Bone marrow (tissue), 2 donors: ENCODE measurements at regions not wholly inside any gene's neighbourhood (a gene's known extent, or its start where the extent isn't known, plus 50 kb on each side); places are given as distances from the start of the nearest gene placed in this dataset.

Source experiments
- DNase-seq, 2 donors: peaks; one replicate each; lab custom pipeline; 2025; lab: John Stamatoyannopoulos, UW

DNA sequence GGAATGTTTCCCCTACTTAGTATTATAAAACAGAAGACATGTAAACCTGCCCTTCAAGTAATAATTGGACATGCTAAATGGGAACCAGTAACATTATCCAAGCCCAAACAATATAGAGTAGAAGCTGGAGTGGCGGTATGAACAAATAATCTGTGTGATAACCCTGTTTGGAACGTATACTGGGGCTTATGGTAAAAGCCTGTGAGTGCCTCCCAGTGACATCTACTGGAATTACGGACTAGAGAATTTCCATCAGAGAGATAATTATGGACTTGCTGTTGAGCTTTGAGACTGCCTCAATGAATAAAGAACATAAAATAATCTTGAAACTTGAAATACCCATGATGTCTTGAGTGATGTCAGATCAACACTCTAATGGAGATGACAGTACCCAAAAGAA lies 406.3 kb upstream of the GRIA3 start:
- no peak for DNase-seq

DNA sequence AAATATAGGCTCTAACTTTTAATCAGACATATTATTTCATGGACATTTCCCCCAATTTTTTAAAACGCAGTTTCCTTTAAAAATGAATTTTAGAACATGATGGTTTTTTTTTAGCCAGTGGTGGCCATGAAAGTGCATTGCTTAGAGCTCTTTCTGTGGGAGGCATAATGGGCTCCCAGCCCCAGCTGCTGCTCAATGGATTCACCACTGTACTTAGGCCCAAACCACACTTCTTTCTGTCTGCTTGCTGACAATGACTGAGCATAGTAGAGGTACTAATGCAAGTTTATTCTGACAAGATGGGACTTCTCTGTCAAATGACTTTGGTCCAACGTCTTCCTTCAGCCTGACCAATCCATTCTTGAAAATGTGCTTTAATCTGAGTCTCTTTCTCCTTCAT lies 400.2 kb upstream of the GRIA3 start:
- DNase-seq = no peak

DNA sequence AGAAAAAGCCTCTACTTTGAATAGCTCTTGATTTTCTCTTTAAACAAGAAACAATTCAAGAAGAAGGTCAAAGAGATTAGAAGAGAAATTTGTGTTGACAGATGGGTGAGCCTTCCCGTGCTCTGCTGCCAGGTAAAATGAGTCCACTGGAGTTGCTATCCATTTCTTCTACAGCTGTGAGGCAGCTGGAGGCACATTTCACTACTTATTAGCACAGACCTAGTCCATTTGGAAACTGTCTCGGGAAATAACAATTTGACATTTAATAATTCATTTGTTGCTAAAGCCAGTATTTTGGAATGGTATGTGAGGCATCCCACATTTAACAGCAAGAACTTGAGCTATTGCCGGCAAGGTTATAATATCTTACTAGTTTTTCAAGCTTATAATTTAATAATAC lies 396.8 kb upstream of the GRIA3 start:
- no peak for DNase-seq

DNA sequence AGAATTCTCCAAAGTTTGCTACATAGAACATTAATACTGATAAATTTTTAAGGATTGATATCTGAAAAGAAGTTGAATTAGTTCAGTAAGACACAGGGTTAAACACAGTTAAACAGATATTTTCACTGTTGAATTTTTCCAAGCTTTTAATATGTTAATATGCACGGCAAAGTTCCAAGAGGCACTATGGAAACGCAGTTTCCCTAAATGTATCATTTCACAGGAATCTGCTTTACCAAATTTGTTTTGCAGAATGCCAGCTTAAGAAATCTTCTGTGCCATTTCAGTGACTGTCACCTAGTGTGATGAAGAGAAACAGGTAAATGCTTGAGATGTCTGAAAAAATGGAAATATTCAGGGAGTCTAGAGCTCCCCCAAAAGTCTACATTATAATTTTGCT lies 395.9 kb upstream of the GRIA3 start:
- DNase-seq = no peak

DNA sequence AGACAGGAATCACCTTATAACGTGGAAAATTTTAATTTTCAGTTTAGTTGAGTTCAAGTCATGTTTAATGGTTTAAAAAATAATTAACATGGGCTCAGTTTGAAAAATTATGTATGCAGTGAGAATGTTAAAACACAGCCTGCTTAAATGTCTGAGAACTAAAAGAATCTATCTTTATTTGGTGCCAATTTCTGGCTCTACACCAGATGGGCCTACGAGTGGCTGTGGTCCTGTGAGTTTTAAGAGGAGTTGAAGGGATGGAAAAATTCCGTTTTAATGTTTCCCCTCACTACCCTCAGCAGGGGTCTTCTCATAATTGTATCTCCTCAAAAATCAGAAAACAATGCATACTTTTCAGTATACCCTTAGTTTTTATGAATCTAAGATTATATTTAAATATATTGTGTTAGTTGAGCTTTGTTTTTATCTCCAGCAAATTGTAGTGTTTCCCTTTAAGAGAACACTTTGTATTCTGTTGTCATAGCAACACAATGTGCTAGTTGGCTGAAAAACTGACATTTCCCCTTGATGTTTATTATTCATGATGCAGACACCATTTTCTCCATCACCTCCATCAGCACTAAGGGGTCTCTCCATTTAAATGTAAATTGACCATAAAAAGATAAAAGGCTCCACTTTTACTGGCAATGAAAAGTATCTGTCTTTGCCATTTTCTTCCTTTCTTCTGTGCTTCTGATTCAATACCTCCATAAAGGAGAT lies 393.5 kb upstream of the GRIA3 start:
- DNase-seq = no peak

DNA sequence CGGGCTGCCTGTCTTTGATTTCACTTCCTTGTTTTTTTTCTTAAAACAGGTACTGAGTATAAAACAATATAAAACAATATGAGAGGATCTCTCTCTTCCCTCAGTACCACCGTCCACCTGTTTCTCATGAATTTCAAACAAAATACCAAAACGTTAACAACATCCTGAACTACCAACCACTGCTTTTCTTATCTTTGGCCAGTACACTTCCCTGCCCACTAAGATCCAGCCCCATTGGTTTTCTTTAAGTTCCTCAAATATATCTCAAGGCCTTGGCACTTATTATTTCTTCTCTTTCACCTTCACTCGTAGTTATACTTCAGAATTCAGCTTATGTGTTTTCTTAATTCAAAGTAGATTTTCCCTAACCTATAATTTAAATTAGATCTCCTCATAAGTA lies 370.2 kb upstream of the GRIA3 start:
- no peak for DNase-seq

DNA sequence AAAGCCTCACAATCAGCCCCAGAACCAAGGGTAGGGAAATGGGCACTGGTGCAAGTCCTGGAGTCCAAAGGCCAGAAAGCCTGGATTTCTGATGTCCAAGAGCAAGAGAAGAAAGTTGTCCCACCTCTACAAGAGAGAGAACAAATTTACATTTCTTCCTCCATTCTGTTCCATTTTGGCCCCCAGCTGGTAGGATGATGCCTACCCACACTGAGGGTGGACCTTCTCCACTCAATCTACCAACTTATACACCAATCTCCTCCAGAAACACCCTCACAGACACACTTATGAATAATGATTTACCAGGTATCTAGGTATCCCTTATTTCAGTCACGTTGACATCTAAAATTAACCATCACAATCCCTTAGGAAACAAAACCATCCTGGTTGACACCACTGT lies 367.8 kb upstream of the GRIA3 start:
- no peak for DNase-seq

DNA sequence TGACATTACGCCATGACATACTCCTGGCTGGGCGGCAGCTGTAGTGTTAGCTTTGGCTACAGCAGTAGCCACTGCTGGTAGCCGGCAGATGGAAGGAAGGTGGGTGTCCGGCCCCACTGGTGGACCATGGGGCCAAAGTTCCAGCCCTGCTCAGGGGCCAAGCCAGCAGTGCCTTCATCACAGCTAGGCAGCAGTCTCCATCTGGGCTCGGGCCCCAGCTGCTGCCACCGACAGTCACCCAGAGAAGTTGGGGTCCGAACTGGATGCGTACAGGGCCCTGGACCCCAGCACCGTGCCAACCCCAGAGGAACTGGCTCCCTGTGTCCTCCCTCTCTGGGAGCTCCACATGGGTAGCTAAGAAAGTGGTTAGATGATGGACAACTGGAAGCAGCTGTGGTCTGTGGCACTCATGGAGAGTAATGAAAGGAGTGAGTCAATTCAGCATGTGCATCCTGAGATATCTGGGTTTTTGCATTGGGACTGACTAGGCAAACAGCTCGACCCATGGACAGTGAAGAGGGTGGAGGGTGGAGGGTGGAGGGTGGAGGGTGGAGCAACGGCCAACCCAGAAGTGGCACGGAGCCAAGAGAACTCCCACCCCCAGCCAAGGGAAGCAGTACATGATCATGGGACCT lies 366.6 kb upstream of the GRIA3 start:
- DNase-seq = no peak

DNA sequence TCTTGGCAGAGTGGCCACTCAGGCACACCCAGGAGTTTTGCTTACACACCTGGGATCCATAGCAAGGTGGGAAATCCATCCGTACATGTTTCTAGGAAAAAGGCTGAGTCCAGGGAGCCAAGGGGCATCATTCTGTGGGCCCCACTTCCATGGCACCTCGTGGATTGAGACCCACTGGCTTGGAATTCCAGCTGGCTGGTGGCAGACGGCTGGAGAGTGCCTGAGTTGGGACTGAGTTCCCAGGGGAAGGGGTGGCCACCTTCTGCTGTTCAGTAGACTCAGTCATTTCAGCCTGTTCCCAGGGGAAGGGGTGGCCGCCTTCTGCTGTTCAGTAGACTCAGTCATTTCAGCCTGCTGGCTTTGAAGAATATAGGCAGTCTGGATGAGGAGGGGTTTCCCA lies 366.0 kb upstream of the GRIA3 start:
- DNase-seq = no peak

DNA sequence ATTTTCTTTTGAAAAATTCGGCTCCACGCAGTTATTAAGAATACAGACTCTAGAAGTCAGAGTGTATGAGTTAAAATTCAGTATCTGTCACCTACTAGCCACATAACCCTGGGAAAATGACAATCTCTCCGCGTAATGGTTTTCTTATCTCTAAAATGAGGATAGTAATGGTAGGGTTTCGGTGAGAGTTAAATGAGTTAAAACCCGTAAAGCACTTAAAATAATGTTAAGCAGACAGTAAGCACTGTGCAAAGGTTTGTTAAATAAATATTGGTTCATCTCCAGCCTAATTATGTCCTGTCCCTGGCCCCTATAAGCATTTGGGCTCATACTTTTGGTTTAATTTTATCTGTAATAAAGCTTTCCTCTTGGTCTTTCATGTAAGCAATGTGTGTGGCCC lies 350.8 kb upstream of the GRIA3 start:
- DNase-seq = no peak

DNA sequence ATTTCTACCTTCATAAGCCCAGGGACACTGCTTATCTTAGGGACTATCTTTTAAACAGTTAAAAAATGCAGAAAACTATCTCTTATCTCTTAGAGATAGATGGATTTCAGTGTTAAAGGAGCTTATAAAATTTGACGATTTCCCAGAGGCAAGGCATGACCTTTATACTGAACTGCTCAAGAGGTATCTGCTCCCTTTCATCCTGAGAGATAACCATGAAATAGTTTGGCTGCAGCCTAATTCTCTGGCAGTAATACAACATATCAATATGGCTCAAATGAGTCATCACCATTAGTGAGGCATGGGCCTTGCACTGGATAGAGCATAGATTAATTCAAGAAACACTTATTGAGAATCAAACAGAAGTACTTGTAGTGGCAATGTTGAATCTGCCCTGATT lies 348.2 kb upstream of the GRIA3 start:
- no peak for DNase-seq

DNA sequence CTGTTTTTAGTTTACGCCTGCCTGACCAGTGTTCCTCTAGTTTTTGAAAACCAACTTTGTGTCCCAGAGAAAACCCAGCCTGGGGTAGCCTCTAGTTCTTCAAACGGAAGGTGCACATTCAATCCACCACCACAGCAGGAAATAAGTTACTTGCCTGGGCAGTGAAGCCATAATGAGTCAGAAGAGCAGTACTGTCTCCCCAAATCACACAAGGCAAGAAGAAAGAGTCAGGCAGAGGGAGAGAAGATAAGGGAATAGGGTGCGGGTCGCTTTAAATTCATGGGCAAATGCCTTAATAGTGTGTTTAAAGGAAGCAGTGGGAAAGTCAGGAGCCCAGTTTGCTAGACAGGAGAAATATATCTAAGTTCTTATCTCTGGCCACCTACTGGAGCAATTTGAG lies 333.8 kb upstream of the GRIA3 start:
- DNase-seq = no peak

DNA sequence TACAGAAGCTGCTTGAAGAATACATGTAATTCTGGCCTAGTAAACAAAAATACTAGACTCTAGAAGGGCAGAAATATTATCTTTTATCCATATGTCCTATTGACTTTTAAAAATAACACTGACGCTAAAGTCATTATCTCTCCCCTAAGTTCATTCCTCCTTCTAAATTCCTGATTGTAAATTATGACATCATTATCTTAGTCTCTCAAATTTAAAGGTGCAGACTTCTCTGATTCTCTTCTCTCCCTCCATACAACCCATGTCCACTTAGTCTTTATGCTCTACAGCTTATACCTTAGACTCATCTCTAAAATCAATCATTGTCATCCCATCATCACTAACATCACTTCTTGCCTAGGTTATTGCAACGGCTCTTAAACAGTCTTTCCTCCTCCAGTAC lies 327.9 kb upstream of the GRIA3 start:
- no peak for DNase-seq

DNA sequence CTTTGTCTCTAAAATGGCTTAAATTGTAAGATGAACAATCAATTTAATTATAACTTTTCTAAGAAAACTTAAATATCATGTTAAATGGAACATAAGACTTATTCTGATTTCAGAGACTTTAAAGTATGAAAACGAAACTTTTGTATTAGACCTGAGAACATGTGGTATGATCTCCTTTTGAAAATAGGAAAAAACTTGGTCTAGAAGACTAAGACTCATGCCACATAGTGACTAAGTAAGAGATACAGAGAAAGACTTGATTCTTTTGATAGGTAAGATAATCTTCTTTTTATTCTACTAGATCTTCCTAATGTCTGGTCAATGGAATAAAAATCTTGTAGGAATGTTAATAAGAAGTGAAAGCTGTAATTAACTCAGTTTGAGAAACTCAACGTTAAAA lies 326.3 kb upstream of the GRIA3 start:
- no peak for DNase-seq

DNA sequence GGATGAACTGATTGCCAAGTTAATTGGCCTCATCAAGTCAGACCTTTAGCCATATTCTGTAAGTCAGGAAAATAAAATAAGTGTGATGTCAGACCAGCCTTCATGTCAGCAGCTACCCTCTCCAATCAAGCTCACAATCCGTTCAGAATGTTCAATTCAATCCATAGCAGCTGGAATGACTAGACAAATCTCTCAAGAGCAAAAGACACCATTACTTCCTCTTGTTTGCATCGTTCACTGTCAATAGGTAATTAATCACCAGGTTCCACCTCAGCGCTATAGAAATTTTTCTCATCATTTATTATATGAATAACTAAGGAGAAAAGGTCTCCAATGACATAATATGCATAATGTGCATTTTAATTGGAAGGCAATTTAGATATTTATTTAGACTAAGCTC lies 321.0 kb upstream of the GRIA3 start:
- no peak for DNase-seq

DNA sequence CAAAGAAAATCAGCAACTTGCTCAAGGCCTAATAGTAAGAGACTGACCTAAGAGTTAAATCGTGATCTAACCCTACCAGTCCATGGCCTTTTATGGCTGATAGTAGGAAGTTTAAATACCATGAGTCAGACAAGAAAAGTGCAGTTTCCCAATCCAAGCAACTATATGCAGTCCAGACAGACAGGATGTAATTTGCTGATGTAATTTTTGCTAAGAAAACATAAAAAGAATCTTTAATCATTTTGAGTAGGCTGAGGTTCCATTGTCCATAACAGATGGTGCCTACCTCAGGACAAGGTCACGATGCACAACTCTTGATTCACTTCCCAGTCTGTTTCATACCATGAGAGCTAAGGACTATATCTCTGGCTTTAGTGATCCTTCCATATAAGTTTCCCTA lies 317.5 kb upstream of the GRIA3 start:
- DNase-seq = no peak

DNA sequence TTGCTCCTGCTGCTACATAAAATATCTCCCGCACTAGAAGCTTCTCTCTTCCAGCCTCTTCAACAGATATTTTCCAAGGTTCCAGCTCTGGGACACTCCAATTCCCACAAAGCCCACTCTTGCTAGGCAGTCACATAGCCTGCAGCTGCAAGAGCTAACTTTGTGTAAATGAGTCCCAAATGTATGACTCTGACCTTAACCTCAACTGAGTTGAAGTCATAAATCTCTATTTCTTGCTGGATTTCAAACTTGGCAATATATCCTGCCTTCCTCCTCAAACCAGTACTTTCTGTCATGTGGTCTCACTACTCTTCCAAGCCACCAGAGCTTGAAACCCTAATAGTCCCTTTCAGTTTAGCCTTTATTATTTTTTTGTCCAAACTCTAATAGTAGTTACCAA lies 315.4 kb upstream of the GRIA3 start:
- DNase-seq = no peak

DNA sequence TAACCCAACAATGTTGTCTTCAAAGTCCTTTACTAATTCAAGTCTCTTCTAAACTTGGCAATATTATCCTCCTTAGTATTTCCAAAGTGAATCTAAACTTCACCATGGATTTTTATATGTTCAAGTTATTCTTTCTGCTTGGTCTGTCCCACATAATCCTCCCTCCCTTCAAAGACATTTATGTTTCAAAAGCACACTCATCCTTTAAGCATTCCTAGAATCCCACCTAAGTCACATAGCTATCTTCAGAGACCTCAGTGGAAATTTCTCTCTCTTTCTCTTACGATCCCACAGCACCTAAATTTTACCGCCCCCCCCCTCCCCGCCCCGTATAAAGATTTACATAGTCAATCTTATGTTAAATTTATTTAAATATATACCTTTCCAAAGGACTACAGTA lies 314.9 kb upstream of the GRIA3 start:
- no peak for DNase-seq

DNA sequence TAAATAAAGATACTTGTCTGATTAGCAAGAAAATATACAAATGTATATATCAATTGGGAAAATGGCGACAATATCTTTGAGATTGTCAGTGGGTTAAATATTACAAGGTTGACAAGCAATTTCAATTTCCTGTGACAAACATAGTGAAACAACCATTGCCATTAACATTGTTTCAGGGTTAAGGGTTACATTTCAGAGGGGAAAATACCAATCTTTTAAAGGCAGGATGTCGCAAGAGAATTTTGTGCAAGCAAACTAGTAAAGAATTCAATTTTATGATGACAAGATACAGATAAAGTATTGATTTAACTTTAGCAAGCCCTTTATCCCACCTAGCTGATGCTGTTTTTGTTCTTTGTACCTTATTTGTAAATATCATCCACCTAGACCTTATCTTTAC lies 305.8 kb upstream of the GRIA3 start:
- DNase-seq = no peak

DNA sequence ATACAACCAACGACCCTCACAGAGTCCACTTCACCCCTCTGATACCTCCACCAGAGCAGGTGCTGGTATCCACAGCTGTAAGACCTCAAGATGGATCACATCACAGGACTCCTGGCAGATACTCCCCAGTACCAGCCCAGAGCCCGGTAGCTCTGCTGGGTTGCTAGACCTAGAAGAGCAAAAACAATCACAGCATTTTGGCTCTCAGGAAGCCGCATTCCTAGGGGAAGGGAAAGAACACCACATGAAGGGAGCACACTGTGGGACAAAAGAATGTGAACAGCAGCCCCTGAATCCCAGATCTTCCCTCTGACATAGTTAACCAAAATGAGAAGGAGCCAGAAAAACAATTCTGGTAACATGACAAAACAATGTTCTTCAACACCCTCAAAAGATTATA lies 303.1 kb upstream of the GRIA3 start:
- no peak for DNase-seq

DNA sequence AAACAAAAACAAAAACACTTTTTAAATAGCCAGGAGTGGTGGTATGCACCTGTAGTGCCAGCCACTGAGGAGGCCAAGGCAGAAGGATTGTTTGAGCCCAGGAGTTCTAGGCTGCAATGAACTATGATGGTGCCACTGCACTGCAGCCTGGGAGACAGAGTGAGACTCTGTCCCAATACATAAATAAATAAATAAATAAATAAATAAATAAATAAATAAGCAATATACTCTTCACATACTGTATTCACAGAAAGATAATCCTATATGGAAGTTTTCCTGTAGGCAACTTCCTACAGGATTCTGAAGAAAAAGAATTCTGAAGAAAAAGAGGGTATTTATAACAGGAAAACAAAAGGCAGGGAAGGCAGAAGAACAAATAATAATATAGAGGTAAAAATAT lies 293.3 kb upstream of the GRIA3 start:
- DNase-seq = no peak

DNA sequence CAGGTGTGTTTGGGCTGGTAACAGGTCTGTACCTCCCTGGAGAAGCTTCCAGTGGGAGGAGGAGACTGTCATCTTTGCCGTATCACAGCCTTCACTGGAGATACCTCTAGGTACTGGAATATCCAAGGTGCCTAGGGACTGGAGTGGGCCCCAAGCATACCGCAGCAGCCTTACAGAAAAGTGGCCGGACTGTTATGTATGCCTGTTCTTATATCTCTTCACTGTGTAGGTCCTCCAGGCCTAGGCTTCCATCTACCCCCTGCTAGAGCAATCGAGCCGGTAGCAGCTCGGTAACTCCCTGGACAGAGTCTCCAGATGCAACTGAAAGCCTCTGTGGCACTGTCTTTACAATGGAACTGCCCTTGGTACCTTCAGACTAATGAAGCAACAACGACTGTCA lies 277.4 kb upstream of the GRIA3 start:
- DNase-seq = no peak

DNA sequence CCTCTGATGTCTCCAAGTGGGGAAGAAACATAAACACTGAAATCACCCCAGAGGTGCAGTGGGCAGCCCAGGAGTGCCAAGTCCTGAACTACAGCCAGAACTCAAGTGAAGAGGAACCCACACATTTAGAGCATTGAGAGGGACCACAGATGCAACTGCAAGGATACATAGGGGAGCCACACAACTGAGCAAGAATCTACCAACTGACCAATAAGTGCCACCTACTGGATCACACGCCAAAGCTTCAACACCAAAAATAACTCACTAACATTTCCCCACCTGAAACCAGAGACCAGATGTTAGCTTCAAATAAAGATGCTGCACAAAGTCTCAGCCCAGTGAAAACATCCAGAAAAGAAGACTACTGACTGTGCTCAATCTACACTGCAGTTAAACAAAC lies 276.7 kb upstream of the GRIA3 start:
- no peak for DNase-seq

DNA sequence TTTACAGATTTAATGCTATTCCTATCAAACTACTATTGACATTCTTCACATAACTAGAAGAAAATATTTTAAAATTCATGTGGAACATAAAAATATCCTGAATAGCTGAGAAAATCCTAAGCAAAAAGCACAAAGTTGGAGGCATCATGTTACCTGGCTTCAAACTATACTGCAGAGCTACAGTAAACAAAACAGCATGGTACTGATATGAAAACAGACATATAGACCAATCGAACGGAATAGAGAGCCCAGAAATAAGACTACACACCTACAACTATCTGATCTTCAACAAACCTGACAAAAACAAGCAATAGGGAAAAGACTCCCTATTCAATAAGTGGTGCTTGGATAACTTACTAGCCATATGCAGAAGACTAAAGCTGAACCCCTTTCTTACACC lies 273.4 kb upstream of the GRIA3 start:
- no peak for DNase-seq
